ENCODE measurements at regions not wholly inside any gene's neighbourhood (a gene's known extent, or its start where the extent isn't known, plus 50 kb on each side); places are given as distances from the start of the nearest gene placed in this dataset.

DNA sequence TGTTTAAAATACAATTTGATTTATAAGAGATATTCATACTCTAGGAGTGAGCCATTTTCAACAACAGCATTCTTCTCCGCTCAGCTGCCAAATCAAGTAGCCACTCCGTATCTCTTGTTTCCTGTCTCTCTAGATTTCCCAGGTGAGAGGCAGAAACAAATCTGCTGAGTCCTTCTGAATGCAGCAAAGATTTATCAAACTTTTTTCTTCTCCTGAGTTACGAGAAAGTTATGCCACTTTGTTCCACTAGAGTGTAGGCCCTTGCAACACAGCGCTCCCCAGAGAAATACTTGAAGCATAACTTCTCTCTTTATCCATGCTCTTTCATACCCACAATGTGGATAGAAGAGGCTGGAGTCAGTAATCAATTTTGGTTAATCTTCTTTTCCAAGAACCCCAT, 1960.8 kb downstream of the OLFM4 start:
- POLR2A ChIA-PET: no interaction called here
- no peaks in the 10 kb centered on the region for H3K9me3 ChIP-seq (ENCODE audit: control insufficient read depth, insufficient read depth, low read depth, low read length)
- H3K4me1 ChIP-seq (ENCODE audit: control insufficient read depth, insufficient read depth, low read length): no peaks in the 10 kb centered on the region
- H3K36me3 ChIP-seq (ENCODE audit: control insufficient read depth in 2 of 2, insufficient read depth in 1 of 2, low read length in 2 of 2): no peaks in the 10 kb centered on the region
- CTCF ChIA-PET: interaction anchor here (0.7 kb wide), 1 partner anchor 197 kb away, joined by 4 read pairs; no protein-coding TSS in a partner anchor
- TF ChIP-seq ZNF48 (tag by site-specific recombination; IDR thresholded peaks at IDR 0.05): no peak
- TF ChIP-seq ZNF175 (tag by site-specific recombination; IDR thresholded peaks at IDR 0.05): no peak
- no peak for TF ChIP-seq SETDB1 (IDR thresholded peaks at IDR 0.05; ENCODE audit: insufficient read length, low read length)
- no peak for TF ChIP-seq WT1 (tag by site-specific recombination; IDR thresholded peaks at IDR 0.05)
- no peak overlapping the region for H3K27ac ChIP-seq (ENCODE audit: extremely low read depth, low read depth, low read length)
- H3K4me3 ChIP-seq (ENCODE audit: low read depth, low read length): no peak overlapping the region

DNA sequence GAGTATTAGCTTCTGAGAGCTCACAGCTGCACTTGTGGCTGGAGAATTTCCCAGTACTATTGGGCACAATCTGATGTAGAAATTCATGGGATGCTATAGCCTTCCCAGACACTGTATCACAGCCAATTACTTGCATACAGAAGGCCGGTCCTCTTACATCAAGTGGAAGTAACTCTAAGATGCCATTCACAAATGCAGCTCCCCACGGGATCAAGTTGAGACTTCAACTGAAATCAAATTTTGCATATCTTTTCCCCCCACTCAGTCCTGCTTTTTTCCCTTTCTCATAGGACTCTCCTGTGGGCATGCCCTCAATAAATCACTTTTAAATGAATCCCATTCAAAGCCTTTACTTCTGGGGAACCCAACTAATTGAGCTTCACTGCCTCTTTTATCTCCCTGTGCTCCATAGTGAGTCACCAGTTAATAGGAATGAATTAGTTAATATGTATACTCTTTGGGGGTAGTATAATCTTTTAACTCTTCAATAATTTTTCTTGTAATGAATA, 1970.8 kb downstream of the OLFM4 start:
- POLR2A ChIA-PET: no interaction called here
- Histone ChIP-seq H3K27ac (ENCODE audit: extremely low read depth, low read depth, low read length) (no peak overlapping the region), H3K4me1 (ENCODE audit: control insufficient read depth, insufficient read depth, low read length) (no peaks in the 10 kb centered on the region), H3K4me3 (ENCODE audit: low read depth, low read length) (no peak overlapping the region), H3K9me3 (ENCODE audit: control insufficient read depth, insufficient read depth, low read depth, low read length) (no peaks in the 10 kb centered on the region), H3K36me3 (ENCODE audit: control insufficient read depth in 2 of 2, insufficient read depth in 1 of 2, low read length in 2 of 2) (no peaks in the 10 kb centered on the region)
- TF ChIP-seq BCL11B (tag by site-specific recombination; IDR thresholded peaks at IDR 0.05; ENCODE audit: low read depth): no peak
- no peak for TF ChIP-seq ZNF248 (tag by site-specific recombination; IDR thresholded peaks at IDR 0.05)
- TF ChIP-seq ZNF366 (tag by site-specific recombination; conservative IDR thresholded peaks at IDR 0.05): no peak
- TF ChIP-seq, protein P1, sequence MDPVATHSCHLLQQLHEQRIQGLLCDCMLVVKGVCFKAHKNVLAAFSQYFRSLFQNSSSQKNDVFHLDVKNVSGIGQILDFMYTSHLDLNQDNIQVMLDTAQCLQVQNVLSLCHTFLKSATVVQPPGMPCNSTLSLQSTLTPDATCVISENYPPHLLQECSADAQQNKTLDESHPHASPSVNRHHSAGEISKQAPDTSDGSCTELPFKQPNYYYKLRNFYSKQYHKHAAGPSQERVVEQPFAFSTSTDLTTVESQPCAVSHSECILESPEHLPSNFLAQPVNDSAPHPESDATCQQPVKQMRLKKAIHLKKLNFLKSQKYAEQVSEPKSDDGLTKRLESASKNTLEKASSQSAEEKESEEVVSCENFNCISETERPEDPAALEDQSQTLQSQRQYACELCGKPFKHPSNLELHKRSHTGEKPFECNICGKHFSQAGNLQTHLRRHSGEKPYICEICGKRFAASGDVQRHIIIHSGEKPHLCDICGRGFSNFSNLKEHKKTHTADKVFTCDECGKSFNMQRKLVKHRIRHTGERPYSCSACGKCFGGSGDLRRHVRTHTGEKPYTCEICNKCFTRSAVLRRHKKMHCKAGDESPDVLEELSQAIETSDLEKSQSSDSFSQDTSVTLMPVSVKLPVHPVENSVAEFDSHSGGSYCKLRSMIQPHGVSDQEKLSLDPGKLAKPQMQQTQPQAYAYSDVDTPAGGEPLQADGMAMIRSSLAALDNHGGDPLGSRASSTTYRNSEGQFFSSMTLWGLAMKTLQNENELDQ (tag by site-specific recombination; IDR thresholded peaks at IDR 0.05; ENCODE audit: low read depth): no peak
- no peak for TF ChIP-seq ZBTB21 (tag by site-specific recombination; IDR thresholded peaks at IDR 0.05)
- TF ChIP-seq, protein P2, sequence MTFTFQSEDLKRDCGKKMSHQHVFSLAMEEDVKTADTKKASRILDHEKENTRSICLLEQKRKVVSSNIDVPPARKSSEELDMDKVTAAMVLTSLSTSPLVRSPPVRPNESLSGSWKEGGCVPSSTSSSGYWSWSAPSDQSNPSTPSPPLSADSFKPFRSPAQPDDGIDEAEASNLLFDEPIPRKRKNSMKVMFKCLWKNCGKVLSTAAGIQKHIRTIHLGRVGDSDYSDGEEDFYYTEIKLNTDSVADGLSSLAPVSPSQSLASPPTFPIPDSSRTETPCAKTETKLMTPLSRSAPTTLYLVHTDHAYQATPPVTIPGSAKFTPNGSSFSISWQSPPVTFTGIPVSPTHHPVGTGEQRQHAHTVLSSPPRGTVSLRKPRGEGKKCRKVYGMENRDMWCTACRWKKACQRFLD (tag by site-specific recombination; IDR thresholded peaks at IDR 0.05): no peak
- TF ChIP-seq, protein P3, sequence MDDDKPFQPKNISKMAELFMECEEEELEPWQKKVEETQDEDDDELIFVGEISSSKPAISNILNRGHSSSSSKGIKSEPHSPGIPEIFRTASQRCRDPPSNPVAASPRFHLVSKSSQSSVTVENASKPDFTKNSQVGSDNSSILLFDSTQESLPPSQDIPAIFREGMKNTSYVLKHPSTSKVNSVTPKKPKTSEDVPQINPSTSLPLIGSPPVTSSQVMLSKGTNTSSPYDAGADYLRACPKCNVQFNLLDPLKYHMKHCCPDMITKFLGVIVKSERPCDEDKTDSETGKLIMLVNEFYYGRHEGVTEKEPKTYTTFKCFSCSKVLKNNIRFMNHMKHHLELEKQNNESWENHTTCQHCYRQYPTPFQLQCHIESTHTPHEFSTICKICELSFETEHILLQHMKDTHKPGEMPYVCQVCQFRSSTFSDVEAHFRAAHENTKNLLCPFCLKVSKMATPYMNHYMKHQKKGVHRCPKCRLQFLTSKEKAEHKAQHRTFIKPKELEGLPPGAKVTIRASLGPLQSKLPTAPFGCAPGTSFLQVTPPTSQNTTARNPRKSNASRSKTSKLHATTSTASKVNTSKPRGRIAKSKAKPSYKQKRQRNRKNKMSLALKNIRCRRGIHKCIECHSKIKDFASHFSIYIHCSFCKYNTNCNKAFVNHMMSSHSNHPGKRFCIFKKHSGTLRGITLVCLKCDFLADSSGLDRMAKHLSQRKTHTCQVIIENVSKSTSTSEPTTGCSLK (tag by site-specific recombination; IDR thresholded peaks at IDR 0.05): no peak
- TF ChIP-seq ZFP37 (tag by site-specific recombination; IDR thresholded peaks at IDR 0.05): no peak
- CTCF ChIA-PET: no interaction called here

DNA sequence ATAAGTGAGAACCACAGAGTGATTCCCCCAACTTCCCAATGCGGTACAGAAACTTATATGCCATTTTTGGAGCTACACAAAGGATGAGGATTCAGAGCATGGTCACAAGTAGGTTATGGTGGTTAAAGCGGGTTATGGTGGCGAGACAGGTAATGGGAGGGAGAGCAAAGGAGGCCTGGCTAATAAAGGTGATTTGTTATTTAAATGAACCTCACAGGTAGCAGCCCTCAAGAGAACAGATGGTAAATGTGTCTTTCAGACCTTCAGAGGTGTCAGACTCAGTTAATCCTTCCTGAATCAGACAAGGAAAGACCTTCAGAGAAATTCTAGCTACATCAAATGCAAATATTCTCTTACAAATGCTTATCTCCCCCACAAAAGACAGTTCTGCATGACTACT, 1971.4 kb downstream of the OLFM4 start:
- Histone ChIP-seq H3K9me3 (ENCODE audit: control insufficient read depth, insufficient read depth, low read depth, low read length) (no peaks in the 10 kb centered on the region), H3K36me3 (ENCODE audit: control insufficient read depth in 2 of 2, insufficient read depth in 1 of 2, low read length in 2 of 2) (no peaks in the 10 kb centered on the region), H3K4me3 (ENCODE audit: low read depth, low read length) (no peak overlapping the region), H3K4me1 (ENCODE audit: control insufficient read depth, insufficient read depth, low read length) (no peaks in the 10 kb centered on the region), H3K27ac (ENCODE audit: extremely low read depth, low read depth, low read length) (no peak overlapping the region)
- ChIA-PET POLR2A (no interaction called here), CTCF (no interaction called here)
- TF ChIP-seq SP2 (tag by site-specific recombination; IDR thresholded peaks at IDR 0.05) (no peak), HOXD13 (CRISPR knock-in tag; IDR thresholded peaks at IDR 0.05; ENCODE audit: borderline replicate concordance) (no peak), ZNF423 (tag by site-specific recombination; IDR thresholded peaks at IDR 0.05) (no peak), ZNF174 (tag by site-specific recombination; IDR thresholded peaks at IDR 0.05) (no peak), ZBTB1 (tag by site-specific recombination; IDR thresholded peaks at IDR 0.05) (no peak), ZNF544 (tag by site-specific recombination; IDR thresholded peaks at IDR 0.05) (no peak)
